ENCODE measurements at regions not wholly inside any gene's neighbourhood (a gene's known extent, or its start where the extent isn't known, plus 50 kb on each side); places are given as distances from the start of the nearest gene placed in this dataset.

DNA sequence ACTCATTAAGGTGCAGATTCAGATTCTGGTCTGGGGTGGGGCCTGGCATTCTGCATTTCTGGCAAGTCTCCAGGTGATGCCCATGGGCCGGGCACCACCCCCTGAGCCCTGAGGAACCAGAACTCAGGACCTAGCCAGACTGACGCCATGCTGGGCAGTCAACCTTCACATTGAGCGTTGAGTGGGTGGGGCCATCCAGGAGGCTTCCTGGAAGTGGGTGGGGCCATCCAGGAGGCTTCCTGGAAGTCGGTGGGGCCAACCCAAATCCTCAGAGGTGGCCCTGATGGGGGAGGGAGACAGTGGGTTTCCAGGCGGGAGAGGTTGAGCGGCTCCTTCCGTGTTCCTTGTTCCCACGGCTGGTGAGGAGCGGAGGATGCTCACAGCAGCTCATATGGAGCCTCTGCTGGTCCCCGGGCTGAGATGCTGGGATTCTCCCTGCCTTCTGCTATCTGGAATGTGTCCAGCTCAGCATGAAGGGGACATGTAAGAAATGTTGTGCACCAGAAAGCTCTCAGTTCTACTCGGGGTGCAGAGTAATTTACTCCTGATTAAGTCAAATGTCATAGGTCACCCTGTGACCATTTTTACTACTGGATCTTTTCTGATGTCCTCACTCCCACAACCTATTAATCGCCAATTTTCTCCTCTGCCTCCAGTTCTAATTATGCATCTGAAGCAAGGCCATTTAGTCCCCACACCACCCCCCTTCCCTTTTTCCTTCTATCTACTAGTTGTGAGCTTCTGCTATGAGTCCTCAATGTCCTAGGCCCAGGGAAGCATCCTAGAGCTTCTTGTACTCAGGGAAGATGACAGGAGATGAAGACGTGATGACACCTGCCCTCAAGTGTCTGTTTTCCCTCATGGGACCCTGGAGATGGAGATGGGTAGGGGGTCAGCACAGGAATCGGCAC is 435.4 kb downstream of the PTPRU start:
- ATAC-seq (no peak), DNase-seq (no peak)
- no peaks in the 10 kb centered on the region for H3K9me3 ChIP-seq
- no peak overlapping the region for H3K27ac ChIP-seq
- H3K36me3 ChIP-seq: no peaks in the 10 kb centered on the region
- in situ Hi-C loops (cut with MboI; ENCODE audit: low sequenced_read_pairs in 4 of 4) (no loop called here), intact Hi-C loops (cut with DNase I; ENCODE audit: low total_unique reads) (no loop called here)
- no peaks in the 10 kb centered on the region for H3K27me3 ChIP-seq
- no peak for TF ChIP-seq POLR2A (IDR thresholded peaks at IDR 0.05)
- TF ChIP-seq, protein P1, sequence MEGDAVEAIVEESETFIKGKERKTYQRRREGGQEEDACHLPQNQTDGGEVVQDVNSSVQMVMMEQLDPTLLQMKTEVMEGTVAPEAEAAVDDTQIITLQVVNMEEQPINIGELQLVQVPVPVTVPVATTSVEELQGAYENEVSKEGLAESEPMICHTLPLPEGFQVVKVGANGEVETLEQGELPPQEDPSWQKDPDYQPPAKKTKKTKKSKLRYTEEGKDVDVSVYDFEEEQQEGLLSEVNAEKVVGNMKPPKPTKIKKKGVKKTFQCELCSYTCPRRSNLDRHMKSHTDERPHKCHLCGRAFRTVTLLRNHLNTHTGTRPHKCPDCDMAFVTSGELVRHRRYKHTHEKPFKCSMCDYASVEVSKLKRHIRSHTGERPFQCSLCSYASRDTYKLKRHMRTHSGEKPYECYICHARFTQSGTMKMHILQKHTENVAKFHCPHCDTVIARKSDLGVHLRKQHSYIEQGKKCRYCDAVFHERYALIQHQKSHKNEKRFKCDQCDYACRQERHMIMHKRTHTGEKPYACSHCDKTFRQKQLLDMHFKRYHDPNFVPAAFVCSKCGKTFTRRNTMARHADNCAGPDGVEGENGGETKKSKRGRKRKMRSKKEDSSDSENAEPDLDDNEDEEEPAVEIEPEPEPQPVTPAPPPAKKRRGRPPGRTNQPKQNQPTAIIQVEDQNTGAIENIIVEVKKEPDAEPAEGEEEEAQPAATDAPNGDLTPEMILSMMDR (IDR thresholded peaks at IDR 0.05 in 4 of 5, conservative IDR thresholded peaks at IDR 0.05 in 1 of 5): no peak
- peaks cover 0 to 3% of the 10 kb centered on the region in 2 donors for H3K4me1 ChIP-seq
- no peak overlapping the region for H3K4me3 ChIP-seq

DNA sequence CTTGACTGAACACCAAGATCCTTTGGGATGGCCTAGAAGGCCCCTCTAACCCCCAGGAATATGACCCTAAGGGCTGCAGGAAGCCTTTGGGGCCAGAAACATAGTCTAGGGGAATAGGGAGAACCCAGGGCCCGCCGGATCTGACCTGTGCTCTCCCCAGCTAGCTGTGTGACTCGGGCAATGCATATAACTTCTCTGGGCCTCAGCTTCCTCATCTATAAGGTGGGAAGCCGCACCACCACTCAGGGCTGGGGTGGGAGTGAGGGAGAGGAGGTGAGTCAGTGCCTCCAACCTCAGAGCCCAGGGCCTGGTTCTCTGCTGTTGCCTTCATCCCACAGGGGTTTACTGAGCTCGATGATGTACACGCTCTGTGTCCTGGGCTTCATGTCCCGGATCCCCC is 434.4 kb downstream of the PTPRU start:
- peaks cover 0 to 3% of the 10 kb centered on the region in 2 donors for H3K4me1 ChIP-seq
- no peaks in the 10 kb centered on the region for H3K9me3 ChIP-seq
- no peaks in the 10 kb centered on the region for H3K36me3 ChIP-seq
- TF ChIP-seq, protein P1 (IDR thresholded peaks at IDR 0.05 in 4 of 5, conservative IDR thresholded peaks at IDR 0.05 in 1 of 5): no peak
- TF ChIP-seq POLR2A (IDR thresholded peaks at IDR 0.05): no peak
- ATAC-seq: no peak
- H3K27ac ChIP-seq: no peak overlapping the region
- no peak overlapping the region for H3K4me3 ChIP-seq
- DNase-seq: no peak
- no peaks in the 10 kb centered on the region for H3K27me3 ChIP-seq
- in situ Hi-C loops (cut with MboI; ENCODE audit: low sequenced_read_pairs in 4 of 4) (no loop called here), intact Hi-C loops (cut with DNase I; ENCODE audit: low total_unique reads) (no loop called here)

DNA sequence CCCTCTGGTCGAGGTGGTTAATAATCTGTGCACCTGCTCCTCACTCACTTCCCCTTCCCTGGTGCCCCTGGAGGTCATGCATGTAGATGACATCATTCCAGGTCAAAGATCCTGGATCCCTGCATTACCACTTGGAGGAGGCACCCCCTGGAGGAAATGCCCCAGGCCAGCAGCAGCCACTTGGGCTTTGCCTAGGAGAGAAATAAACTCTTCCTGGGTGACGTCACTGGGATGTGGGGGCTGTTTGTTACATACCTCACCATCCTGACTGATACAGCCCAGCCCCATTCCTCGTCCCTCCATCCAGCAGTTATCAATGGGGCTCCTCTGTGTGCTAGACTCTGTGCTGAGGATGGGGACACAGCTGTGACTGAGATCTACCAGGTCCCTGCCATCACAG is 433.6 kb downstream of the PTPRU start:
- no peak overlapping the region for H3K27ac ChIP-seq
- no peak overlapping the region for H3K4me3 ChIP-seq
- intact Hi-C loops (cut with DNase I; ENCODE audit: low total_unique reads) (no loop called here), in situ Hi-C loops (cut with MboI; ENCODE audit: low sequenced_read_pairs in 4 of 4) (no loop called here)
- ATAC-seq: no peak
- DNase-seq: no peak
- no peaks in the 10 kb centered on the region for H3K27me3 ChIP-seq
- TF ChIP-seq POLR2A (IDR thresholded peaks at IDR 0.05): no peak
- H3K9me3 ChIP-seq: no peaks in the 10 kb centered on the region
- no peaks in the 10 kb centered on the region for H3K4me1 ChIP-seq
- H3K36me3 ChIP-seq: no peaks in the 10 kb centered on the region

DNA sequence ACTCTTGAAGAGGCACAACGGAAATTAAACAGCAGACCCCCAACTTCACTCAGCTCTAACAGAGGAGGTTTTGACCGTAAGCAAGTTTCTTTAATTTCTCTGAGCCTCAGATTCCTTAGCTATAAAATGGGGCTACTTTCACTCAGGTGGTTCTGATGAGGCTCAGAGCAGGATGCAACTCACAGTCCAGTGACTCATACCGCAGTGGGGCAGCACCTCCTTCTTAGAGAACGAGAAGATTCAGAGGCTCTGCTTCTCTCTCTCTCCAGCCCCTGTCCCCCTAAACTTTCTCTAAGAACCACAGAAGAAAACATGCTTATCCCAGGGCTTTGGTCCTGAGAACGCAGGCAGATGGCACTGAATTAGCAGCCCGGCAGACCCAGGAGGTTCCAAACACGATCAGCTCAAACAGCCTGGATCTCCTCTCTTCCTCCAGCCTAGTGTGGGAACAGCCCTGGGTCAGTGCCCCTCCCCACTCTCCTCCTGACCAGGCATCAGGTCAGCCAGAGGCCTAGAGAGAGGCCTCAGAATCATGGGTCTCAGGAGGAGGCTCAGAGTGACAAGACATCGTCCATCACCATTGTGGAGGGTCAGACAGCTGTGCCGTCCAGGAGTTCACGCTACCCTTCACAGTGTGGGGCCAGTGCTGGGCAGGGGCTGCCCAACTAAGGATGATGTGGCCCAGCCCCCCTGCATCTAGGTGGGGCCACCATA is 433.0 kb downstream of the PTPRU start:
- H3K36me3 ChIP-seq: no peaks in the 10 kb centered on the region
- H3K27ac ChIP-seq: no peak overlapping the region
- no peaks in the 10 kb centered on the region for H3K4me1 ChIP-seq
- no peak overlapping the region for H3K4me3 ChIP-seq
- intact Hi-C loops (cut with DNase I; ENCODE audit: low total_unique reads): no loop called here
- in situ Hi-C loops (cut with MboI; ENCODE audit: low sequenced_read_pairs in 4 of 4): no loop called here
- no peaks in the 10 kb centered on the region for H3K27me3 ChIP-seq
- ATAC-seq: no peak
- H3K9me3 ChIP-seq: no peaks in the 10 kb centered on the region
- TF ChIP-seq POLR2A (IDR thresholded peaks at IDR 0.05): no peak
- TF ChIP-seq, protein P1 (IDR thresholded peaks at IDR 0.05 in 4 of 5, conservative IDR thresholded peaks at IDR 0.05 in 1 of 5): no peak
- DNase-seq: no peak

DNA sequence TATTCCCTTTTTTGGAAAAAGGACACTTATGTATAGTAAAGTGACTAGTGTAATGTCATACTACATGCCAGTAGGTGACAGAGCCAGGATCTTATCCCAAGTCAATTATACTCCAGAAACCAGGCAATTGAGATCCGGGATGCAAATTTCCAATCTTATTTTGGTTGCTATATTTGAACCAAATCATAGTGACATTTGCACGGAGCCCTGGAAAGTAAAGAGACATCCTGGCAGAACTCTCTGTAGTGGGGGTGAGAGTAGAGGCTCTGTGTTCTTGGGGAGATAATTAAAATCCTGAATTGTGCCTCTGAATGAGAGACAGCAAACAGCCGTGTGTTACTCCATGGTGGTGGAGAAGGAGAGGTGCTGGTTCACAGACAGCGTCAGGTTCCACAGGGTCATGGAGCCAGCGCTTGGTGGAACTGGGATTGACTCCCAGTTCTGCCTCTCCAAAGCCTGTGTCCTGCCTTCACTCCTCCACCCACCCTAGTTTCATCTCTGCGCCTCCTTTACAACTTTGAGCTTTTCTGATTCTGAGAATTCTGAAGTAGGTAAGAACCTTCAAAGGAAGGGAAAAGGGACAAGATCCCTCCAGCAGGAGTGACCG is 432.3 kb downstream of the PTPRU start:
- no peaks in the 10 kb centered on the region for H3K27me3 ChIP-seq
- DNase-seq (no peak), ATAC-seq (no peak)
- H3K4me3 ChIP-seq: no peak overlapping the region
- no peaks in the 10 kb centered on the region for H3K4me1 ChIP-seq
- no peaks in the 10 kb centered on the region for H3K9me3 ChIP-seq
- in situ Hi-C loops (cut with MboI; ENCODE audit: low sequenced_read_pairs in 4 of 4): no loop called here
- TF ChIP-seq, protein P1 (IDR thresholded peaks at IDR 0.05 in 4 of 5, conservative IDR thresholded peaks at IDR 0.05 in 1 of 5): no peak
- no peak for TF ChIP-seq POLR2A (IDR thresholded peaks at IDR 0.05)
- no peaks in the 10 kb centered on the region for H3K36me3 ChIP-seq
- intact Hi-C loops (cut with DNase I; ENCODE audit: low total_unique reads): no loop called here
- no peak overlapping the region for H3K27ac ChIP-seq

Data from gastrocnemius medialis (tissue), 4 donors.